T-helper 1 cell (primary cell): ENCODE measurements at regions not wholly inside any gene's neighbourhood (a gene's known extent, or its start where the extent isn't known, plus 50 kb on each side); places are given as distances from the start of the nearest gene placed in this dataset.

Experiments used
- DNase-seq, 5 donors: peaks; one replicate each; pipeline ENCODE4 v3.0.0-alpha.2; 2012 to 2020

DNA sequence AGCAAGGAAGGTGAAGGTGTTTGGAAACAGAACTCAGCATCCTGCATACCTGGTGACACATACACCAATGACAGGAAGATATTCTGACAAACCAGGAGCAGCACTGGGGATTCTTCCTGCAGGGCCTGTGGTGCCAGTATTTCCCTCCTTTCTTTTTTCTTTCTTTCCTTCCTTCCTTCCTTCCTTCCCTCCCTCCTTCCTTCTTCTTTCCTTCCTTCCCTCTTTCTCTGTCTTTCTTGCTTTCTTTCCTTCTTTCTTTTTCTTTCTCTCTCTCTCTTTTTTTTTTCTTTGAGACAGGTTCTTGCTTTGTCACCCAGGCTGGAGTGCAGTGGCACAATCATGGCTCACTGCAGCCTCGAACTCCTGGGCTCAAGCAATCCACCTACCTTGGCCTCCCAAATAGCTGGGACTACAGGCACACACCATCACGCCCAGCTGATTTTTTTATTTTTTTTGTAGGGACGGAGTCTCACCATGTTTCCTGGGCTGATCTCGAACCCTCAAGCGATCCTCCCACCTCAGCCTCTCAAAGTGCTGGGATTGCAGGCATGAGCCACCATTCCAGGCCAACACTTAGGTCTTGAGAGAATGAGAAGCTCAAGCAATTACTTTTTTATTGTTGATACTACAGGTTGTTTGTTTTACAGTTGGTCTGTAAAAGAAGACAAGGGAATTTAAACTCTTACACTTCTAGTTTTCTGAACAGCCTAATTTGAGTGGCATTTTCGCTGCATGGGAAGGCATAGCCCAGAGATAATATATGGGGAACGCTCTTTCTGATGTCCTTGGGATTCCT lies 54.7 kb upstream of the GATA6 start:
- no peak for DNase-seq

GRCh38 chr18:22115573-22115972 lies 53.8 kb upstream of the GATA6 start:
- DNase-seq: no peak
